Lung (tissue), 11 donors: ENCODE measurements at regions not wholly inside any gene's neighbourhood (a gene's known extent, or its start where the extent isn't known, plus 50 kb on each side); places are given as distances from the start of the nearest gene placed in this dataset.

Experiments
- ATAC-seq: fragments of 200-7000 bp; cut with Tn5 transposase; one replicate; pipeline ENCODE4 v1.9.1; 2020; ENCODE audit warnings: moderate number of reproducible peaks; ENCODE audit not compliant: insufficient read depth, low FRiP score
- DNase-seq, 3 donors: peaks; one replicate each; pipeline ENCODE4 v3.0.0-alpha.2; 2013 to 2017
- H3K27ac ChIP-seq, 2 donors: one replicate each; pipeline ENCODE4 v1.5.1; 2013; ENCODE audit warnings: mild to moderate bottlenecking in 2 of 2, moderate library complexity in 2 of 2, control low read depth in 1 of 2, inconsistent platforms in 1 of 2, low read depth in 1 of 2, low read length in 1 of 2
- H3K27me3 ChIP-seq, 3 donors: one replicate each; pipeline ENCODE4 v1.5.1; 2013; ENCODE audit warnings: low read length in 2 of 3; ENCODE audit not compliant: control insufficient read depth in 3 of 3, insufficient read depth in 3 of 3
- H3K36me3 ChIP-seq, 4 donors: one replicate each; pipeline ENCODE4 v1.5.1; 2013; ENCODE audit warnings: low read length in 4 of 4, mild to moderate bottlenecking in 1 of 4, moderate library complexity in 1 of 4; ENCODE audit not compliant: control insufficient read depth in 4 of 4, insufficient read depth in 4 of 4
- H3K4me1 ChIP-seq, 5 donors: one replicate each; pipeline ENCODE4 v1.5.1; 2013; ENCODE audit warnings: low read length in 5 of 5, mild to moderate bottlenecking in 2 of 5, moderate library complexity in 1 of 5; ENCODE audit not compliant: control insufficient read depth in 5 of 5, insufficient read depth in 5 of 5
- H3K4me3 ChIP-seq: one replicate; pipeline ENCODE4 v1.5.1; 2013; ENCODE audit warnings: mild to moderate bottlenecking, control low read depth, moderate library complexity
- H3K9ac ChIP-seq, 2 donors: one replicate each; pipeline ENCODE4 v1.5.1; 2013; ENCODE audit warnings: low read length in 2 of 2, control low read depth in 1 of 2; ENCODE audit not compliant: insufficient read depth in 1 of 2
- H3K9me3 ChIP-seq, 4 donors: one replicate each; pipeline ENCODE4 v1.5.1; 2013; ENCODE audit warnings: low read length in 3 of 4, mild to moderate bottlenecking in 1 of 4, moderate library complexity in 1 of 4; ENCODE audit not compliant: control insufficient read depth in 4 of 4, insufficient read depth in 3 of 4
- WGBS, 2 donors: extraction: QIAGEN DNeasy Blood & Tissue Kit; methylation state at CpG; one replicate each; pipeline ENCODE4 v1.1.7; 2013; 5-methylcytosine and 5-hydroxymethylcytosine counted together
- TF ChIP-seq, protein P1 (sequence below): IDR thresholded peaks from 2 replicates; pipeline ENCODE4 v1.5.1; 2012; ENCODE audit warnings: mild to moderate bottlenecking; ENCODE audit errors: control extremely low read depth, extremely low read depth
- donor health status: control.
- donor health status: control.
- donor health status: Bipolar disorder and iron deficiency.
- donor health status: healthy.
- donor health status: DM: yes; HTN: yes; CAD: no.

DNA sequence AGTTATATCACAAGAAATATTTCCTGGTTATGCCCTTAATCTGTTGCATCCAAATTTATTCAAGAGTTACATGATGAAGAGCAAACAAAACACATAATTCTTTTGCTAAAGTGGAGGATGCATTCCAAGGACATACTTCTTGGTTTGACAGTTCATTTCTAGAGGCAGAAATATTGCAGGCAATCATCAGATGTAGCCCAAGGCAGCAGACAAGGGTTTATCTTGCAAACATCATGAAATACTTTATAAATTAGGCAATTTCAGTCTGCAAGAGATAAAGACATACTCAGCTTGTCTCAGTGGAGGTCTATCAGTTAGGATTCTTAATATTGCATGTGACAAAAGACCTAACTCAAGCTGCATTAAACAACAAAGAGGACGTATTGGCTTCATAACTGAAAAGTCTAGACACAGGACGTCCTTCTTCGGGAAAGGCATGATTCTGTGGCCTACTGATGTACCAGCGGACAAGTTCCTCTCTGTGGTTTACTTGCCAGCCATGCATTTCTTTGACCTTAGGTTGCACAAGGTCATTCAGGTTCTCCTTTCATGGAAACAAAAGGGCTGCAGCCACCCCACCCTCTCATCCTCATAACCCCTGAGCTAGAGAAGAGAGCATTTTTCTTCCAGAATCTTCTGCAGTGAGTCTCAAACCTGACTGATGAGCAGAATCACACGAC is 204.1 kb downstream of the KATNAL1 start:
- Histone ChIP-seq H3K4me1 (peaks cover 0 to 3% (median 0%) of the 10 kb centered on the region in 5 donors), H3K27me3 (peaks cover 0 to 6% (median 0%) of the 10 kb centered on the region in 3 donors), H3K9me3 (peaks cover 0 to 3% (median 0%) of the 10 kb centered on the region in 4 donors), H3K27ac (no peak overlapping the region), H3K9ac (no peak overlapping the region), H3K36me3 (no peaks in the 10 kb centered on the region), H3K4me3 (no peak overlapping the region)
- DNase-seq (no peak), ATAC-seq (no peak)
- TF ChIP-seq, protein P1, sequence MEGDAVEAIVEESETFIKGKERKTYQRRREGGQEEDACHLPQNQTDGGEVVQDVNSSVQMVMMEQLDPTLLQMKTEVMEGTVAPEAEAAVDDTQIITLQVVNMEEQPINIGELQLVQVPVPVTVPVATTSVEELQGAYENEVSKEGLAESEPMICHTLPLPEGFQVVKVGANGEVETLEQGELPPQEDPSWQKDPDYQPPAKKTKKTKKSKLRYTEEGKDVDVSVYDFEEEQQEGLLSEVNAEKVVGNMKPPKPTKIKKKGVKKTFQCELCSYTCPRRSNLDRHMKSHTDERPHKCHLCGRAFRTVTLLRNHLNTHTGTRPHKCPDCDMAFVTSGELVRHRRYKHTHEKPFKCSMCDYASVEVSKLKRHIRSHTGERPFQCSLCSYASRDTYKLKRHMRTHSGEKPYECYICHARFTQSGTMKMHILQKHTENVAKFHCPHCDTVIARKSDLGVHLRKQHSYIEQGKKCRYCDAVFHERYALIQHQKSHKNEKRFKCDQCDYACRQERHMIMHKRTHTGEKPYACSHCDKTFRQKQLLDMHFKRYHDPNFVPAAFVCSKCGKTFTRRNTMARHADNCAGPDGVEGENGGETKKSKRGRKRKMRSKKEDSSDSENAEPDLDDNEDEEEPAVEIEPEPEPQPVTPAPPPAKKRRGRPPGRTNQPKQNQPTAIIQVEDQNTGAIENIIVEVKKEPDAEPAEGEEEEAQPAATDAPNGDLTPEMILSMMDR = no peak
- WGBS, 2 donors = 45 to 70% methylated on average over 5 of the region's 5 CpGs

DNA sequence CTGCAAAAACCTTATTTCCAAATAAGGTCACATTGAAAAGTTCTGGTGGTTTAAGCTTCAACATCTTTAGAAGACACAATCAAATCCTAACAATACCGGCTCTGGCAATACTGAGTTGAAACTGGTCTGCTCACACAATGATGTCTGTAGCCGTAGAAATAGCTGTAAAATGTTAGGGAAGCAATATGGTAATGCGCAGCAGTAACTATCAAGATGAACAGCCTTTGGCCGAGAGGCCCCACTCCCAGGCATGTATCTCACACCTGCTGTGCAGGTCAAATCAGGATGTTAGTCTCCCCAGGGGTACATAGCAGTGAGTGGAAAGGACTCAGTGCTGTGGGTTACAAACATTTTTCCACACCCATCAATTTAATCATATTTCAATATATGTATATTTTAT is 207.1 kb downstream of the KATNAL1 start:
- no peak overlapping the region for H3K27ac ChIP-seq
- no peak overlapping the region for H3K9ac ChIP-seq
- DNase-seq = no peak
- no peak for ATAC-seq
- 93 to 97% methylated on average over 4 of the region's 4 CpGs for WGBS, 2 donors
- H3K27me3 ChIP-seq = peaks cover 0 to 6% (median 0%) of the 10 kb centered on the region in 3 donors
- TF ChIP-seq, protein P1 = no peak
- no peaks in the 10 kb centered on the region for H3K36me3 ChIP-seq
- H3K4me1 ChIP-seq = no peaks in the 10 kb centered on the region
- no peak overlapping the region for H3K4me3 ChIP-seq
- H3K9me3 ChIP-seq = no peaks in the 10 kb centered on the region

DNA sequence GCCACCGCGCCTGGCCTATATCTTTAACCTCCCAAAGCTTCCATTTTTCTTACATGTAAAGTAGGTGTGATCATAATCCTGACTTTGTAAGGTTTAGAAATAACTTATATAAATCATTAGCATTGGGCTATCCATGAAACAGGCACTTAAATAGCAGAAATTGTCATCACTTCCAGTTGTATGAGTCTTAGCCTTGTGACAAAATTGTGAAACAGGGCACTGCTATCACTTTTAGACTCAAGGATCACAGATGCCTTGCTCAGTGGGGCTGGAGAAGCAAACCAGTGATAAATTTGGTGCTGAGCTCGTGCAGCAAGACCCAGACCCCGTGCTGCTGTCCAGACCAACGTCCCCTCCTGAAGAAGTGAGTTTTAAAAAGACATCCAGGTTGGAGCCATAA is 209.7 kb downstream of the KATNAL1 start:
- no peak overlapping the region for H3K27ac ChIP-seq
- WGBS, 2 donors = 75 to 94% methylated on average over 5 of the region's 5 CpGs
- H3K9me3 ChIP-seq = no peaks in the 10 kb centered on the region
- H3K4me1 ChIP-seq = no peaks in the 10 kb centered on the region
- ATAC-seq = no peak
- peaks cover 0 to 2% (median 0%) of the 10 kb centered on the region in 3 donors for H3K27me3 ChIP-seq
- H3K9ac ChIP-seq = no peak overlapping the region
- TF ChIP-seq, protein P1 = no peak
- H3K36me3 ChIP-seq = no peaks in the 10 kb centered on the region
- H3K4me3 ChIP-seq = no peak overlapping the region
- DNase-seq = no peak

DNA sequence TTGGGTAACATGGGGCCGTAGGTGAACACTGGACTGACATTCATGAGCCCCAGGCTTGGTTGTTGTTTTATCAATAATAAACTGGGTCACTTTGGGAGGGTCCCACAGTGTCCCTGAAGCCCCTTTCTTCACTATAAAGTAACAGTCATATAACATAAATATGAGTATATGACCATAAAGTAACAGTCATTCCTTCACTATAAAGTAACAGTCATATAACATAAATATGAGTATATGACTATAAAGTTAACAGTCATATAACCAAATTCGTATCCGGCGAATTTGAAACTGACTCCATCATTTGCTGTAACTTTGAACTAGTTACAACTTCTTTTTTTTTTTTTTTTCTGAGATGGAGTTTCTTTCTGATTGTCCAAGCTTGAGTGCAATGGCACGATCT is 210.3 kb downstream of the KATNAL1 start:
- Histone ChIP-seq H3K9me3 (no peaks in the 10 kb centered on the region), H3K4me1 (no peaks in the 10 kb centered on the region), H3K27ac (no peak overlapping the region), H3K36me3 (no peaks in the 10 kb centered on the region), H3K9ac (no peak overlapping the region), H3K27me3 (peaks cover 0 to 2% (median 0%) of the 10 kb centered on the region in 3 donors), H3K4me3 (no peak overlapping the region)
- 94 to 96% methylated on average over 5 of the region's 5 CpGs for WGBS, 2 donors
- DNase-seq (no peak), ATAC-seq (no peak)
- TF ChIP-seq, protein P1 = no peak
